ENCODE measurements at regions not wholly inside any gene's neighbourhood (a gene's known extent, or its start where the extent isn't known, plus 50 kb on each side); places are given as distances from the start of the nearest gene placed in this dataset.

DNA sequence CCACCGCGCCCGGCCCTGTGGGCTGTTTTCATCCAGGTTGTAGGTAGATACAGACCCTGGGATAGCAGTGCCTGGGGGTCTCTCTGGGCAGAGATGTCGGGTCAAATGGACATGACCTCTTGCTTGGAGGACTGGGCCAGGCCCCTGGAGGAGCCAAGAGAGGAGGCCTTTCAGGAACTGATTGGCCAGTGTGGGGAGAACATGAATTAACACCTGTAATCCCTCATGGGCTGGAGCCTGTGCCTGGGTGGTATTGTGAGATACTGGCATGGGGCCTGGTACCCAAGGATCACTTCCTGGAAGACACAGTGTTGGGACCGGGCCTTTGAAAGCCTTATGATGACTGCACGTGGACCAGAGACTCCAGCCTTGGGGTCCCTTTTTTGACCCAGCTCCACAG, 158.7 kb upstream of the SKOR2 start:
- ChIA-PET CTCF (ENCODE audit: low intra/inter-chr PET ratio) (no interaction called here), POLR2A (interaction anchor here (0.7 to 1.0 kb wide), 2 partner anchors 16 to 610 kb away, joined by 3 read pairs; no protein-coding TSS in a partner anchor)
- Histone ChIP-seq H3K9ac (ENCODE audit: insufficient read depth in 1 of 2, low read depth in 2 of 2, low read length in 2 of 2) (no peak overlapping the region), H3K4me3 (no peak overlapping the region), H3K4me1 (replicated peaks in 1 of 2; ENCODE audit: control insufficient read depth in 2 of 2, insufficient read depth in 2 of 2, low read length in 2 of 2) (no peaks in the 10 kb centered on the region), H3K9me3 (replicated peaks; ENCODE audit: control insufficient read depth, insufficient read depth, low read depth, low read length) (no peaks in the 10 kb centered on the region), H2AFZ (ENCODE audit: low read depth, low read length) (no peak overlapping the region), H3K27ac (ENCODE audit: extremely low read depth, low read depth, low read length) (no peak overlapping the region), H3K4me2 (ENCODE audit: insufficient read depth, low read length) (no peak overlapping the region), H3K9me1 (ENCODE audit: control insufficient read depth, insufficient read depth, low read length) (no peaks in the 10 kb centered on the region), H4K20me1 (replicated peaks; ENCODE audit: control insufficient read depth, insufficient read depth, low read length) (no peaks in the 10 kb centered on the region), H3K79me2 (ENCODE audit: control insufficient read depth, insufficient read depth, low read length) (no peaks in the 10 kb centered on the region), H3K27me3 (ENCODE audit: control insufficient read depth in 2 of 2, insufficient read depth in 2 of 2, low read length in 2 of 2) (no peaks in the 10 kb centered on the region), H3K36me3 (ENCODE audit: control insufficient read depth, insufficient read depth, low read length) (no peaks in the 10 kb centered on the region)
- 0% methylated on average over 4 of the region's 6 CpGs for WGBS (ENCODE audit: insufficient coverage, low coverage, missing lambda C conversion rate)
- intact Hi-C loops (cut with micrococcal nuclease): no loop called here
- ATAC-seq (no peak), DNase-seq (ENCODE audit: extremely low read depth in 1 of 4, low spot score in 3 of 4) (no peak), FAIRE-seq (no peak)
- BruUV-seq (replicated peaks): no TSS peak
- in situ Hi-C loops (cut with MboI): no loop called here
- TF ChIP-seq ZNF512 (tag; IDR thresholded peaks at IDR 0.05): no peak
- TF ChIP-seq TARDBP (IDR thresholded peaks at IDR 0.05): no peak
- TF ChIP-seq ZBTB17 (CRISPR knock-in tag; IDR thresholded peaks at IDR 0.05): no peak
- TF ChIP-seq PYGO2 (tag; IDR thresholded peaks at IDR 0.05): no peak
- no peak for TF ChIP-seq ZKSCAN8 (CRISPR knock-in tag; IDR thresholded peaks at IDR 0.05)
- TF ChIP-seq ZNF174 (CRISPR knock-in tag; IDR thresholded peaks at IDR 0.05): no peak
- TF ChIP-seq RFX7 (CRISPR knock-in tag; IDR thresholded peaks at IDR 0.05): no peak
- TF ChIP-seq NFYB (IDR thresholded peaks at IDR 0.05; ENCODE audit: extremely low read depth, insufficient read length): no peak
- TF ChIP-seq FOXM1 (IDR thresholded peaks at IDR 0.05; ENCODE audit: low read depth): no peak
- TF ChIP-seq FOXM1 (CRISPR knock-in tag; IDR thresholded peaks at IDR 0.05; ENCODE audit: low read depth): no peak
- no peak for TF ChIP-seq XRCC4 (IDR thresholded peaks at IDR 0.05; ENCODE audit: extremely low read depth, insufficient read depth, insufficient read length)
- no peak for TF ChIP-seq MBD2 (IDR thresholded peaks at IDR 0.05; ENCODE audit: borderline replicate concordance, low read depth)
- TF ChIP-seq ZNF445 (CRISPR knock-in tag; IDR thresholded peaks at IDR 0.05; ENCODE audit: low read depth): no peak
- no peak for TF ChIP-seq PHB (CRISPR knock-in tag; IDR thresholded peaks at IDR 0.05)
- TF ChIP-seq, protein P1, sequence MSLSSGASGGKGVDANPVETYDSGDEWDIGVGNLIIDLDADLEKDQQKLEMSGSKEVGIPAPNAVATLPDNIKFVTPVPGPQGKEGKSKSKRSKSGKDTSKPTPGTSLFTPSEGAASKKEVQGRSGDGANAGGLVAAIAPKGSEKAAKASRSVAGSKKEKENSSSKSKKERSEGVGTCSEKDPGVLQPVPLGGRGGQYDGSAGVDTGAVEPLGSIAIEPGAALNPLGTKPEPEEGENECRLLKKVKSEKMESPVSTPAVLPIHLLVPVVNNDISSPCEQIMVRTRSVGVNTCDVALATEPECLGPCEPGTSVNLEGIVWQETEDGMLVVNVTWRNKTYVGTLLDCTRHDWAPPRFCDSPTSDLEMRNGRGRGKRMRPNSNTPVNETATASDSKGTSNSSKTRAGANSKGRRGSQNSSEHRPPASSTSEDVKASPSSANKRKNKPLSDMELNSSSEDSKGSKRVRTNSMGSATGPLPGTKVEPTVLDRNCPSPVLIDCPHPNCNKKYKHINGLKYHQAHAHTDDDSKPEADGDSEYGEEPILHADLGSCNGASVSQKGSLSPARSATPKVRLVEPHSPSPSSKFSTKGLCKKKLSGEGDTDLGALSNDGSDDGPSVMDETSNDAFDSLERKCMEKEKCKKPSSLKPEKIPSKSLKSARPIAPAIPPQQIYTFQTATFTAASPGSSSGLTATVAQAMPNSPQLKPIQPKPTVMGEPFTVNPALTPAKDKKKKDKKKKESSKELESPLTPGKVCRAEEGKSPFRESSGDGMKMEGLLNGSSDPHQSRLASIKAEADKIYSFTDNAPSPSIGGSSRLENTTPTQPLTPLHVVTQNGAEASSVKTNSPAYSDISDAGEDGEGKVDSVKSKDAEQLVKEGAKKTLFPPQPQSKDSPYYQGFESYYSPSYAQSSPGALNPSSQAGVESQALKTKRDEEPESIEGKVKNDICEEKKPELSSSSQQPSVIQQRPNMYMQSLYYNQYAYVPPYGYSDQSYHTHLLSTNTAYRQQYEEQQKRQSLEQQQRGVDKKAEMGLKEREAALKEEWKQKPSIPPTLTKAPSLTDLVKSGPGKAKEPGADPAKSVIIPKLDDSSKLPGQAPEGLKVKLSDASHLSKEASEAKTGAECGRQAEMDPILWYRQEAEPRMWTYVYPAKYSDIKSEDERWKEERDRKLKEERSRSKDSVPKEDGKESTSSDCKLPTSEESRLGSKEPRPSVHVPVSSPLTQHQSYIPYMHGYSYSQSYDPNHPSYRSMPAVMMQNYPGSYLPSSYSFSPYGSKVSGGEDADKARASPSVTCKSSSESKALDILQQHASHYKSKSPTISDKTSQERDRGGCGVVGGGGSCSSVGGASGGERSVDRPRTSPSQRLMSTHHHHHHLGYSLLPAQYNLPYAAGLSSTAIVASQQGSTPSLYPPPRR (CRISPR knock-in tag; IDR thresholded peaks at IDR 0.05; ENCODE audit: borderline replicate concordance): no peak
- no peak for TF ChIP-seq ZNF282 (CRISPR knock-in tag; IDR thresholded peaks at IDR 0.05)
- TF ChIP-seq MLX (CRISPR knock-in tag; conservative IDR thresholded peaks at IDR 0.05): no peak
- TF ChIP-seq CAMTA2 (CRISPR knock-in tag; conservative IDR thresholded peaks at IDR 0.05): no peak

Measured in K562 (cell line).